ENCODE measurements at regions not wholly inside any gene's neighbourhood (a gene's known extent, or its start where the extent isn't known, plus 50 kb on each side); places are given as distances from the start of the nearest gene placed in this dataset.

DNA sequence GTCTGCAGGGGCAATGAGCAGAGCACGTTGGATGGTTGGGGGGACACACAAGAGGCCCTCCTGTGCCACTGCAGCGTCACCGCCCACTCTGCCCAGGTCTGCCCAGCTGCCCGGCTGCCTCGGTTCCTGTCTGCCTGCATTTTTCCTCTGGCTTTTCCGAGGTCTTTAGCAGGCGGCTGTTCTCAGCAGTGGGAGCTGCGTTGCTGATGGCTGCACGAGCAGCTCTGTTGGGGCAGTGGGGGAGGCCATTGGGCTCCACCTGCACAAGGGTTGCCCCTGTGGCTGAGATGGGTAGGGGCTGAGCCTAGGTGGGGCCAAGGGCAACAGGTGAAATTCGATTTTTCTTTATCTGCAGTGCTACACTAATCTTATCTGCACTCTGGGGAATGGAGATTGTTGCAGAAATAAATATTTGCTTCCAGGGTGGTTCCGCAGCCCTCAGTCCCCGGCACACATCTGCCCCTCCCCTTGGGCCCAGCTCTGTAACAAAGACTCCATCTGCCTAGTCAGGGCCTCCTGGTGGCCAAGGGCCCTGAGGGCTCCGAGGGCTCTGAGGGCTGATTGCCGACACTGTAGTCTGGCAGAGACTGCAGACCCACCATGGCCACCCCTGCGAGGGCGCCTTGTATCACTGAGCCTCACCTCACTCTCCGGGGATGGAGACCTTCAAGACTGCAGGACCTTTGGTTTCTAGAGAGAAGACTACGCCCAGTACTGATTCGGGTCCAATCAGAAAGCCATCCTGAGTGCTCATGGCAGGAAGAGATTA is 141.7 kb upstream of the SHH start:
- intact Hi-C loops (cut with micrococcal nuclease; ENCODE audit: unreplicated experiment), result no loop called here
- Histone ChIP-seq H3K9me3 (ENCODE audit: low read depth, low read length, poor library complexity, severe bottlenecking) (no peaks in the 10 kb centered on the region), H3K4me3 (ENCODE audit: low read depth, low read length, poor library complexity, severe bottlenecking) (no peak overlapping the region), H3K27me3 (replicated peaks; ENCODE audit: insufficient read depth, low read depth, low read length, poor library complexity) (peaks cover 57% of the 10 kb centered on the region), H3K36me3 (ENCODE audit: insufficient read depth, low read length, poor library complexity, severe bottlenecking) (no peaks in the 10 kb centered on the region), H3K4me1 (ENCODE audit: insufficient read depth, low read length, poor library complexity, severe bottlenecking) (no peaks in the 10 kb centered on the region), H3K27ac (ENCODE audit: low read depth, low read length, poor library complexity, severe bottlenecking) (no peak overlapping the region)
- BruUV-seq (replicated peaks), result no TSS peak
- DNase-seq (ENCODE audit: low spot score), result no peak
- POLR2A ChIA-PET (ENCODE audit: low non-redundant PET), result no interaction called here
- CTCF ChIA-PET, result no interaction called here
- TF ChIP-seq CTCF (conservative IDR thresholded peaks at IDR 0.05; ENCODE audit: low read depth, low read length), result no peak
- TF ChIP-seq EZH2 (IDR thresholded peaks at IDR 0.05; ENCODE audit: borderline replicate concordance, low read depth, low read length, poor library complexity, severe bottlenecking), result no peak

- H3K27me3 ChIP-seq (replicated peaks; ENCODE audit: insufficient read depth, low read depth, low read length, poor library complexity), result peaks cover 62% of the 10 kb centered on the region
- ChIA-PET POLR2A (ENCODE audit: low non-redundant PET) (no interaction called here), CTCF (no interaction called here)
- no peaks in the 10 kb centered on the region for H3K36me3 ChIP-seq (ENCODE audit: insufficient read depth, low read length, poor library complexity, severe bottlenecking)
- no peak overlapping the region for H3K27ac ChIP-seq (ENCODE audit: low read depth, low read length, poor library complexity, severe bottlenecking)
- intact Hi-C loops (cut with micrococcal nuclease; ENCODE audit: unreplicated experiment), result no loop called here
- no peaks in the 10 kb centered on the region for H3K9me3 ChIP-seq (ENCODE audit: low read depth, low read length, poor library complexity, severe bottlenecking)
- H3K4me3 ChIP-seq (ENCODE audit: low read depth, low read length, poor library complexity, severe bottlenecking), result no peak overlapping the region
- no peak for TF ChIP-seq CTCF (conservative IDR thresholded peaks at IDR 0.05; ENCODE audit: low read depth, low read length)
- TF ChIP-seq EZH2 (IDR thresholded peaks at IDR 0.05; ENCODE audit: borderline replicate concordance, low read depth, low read length, poor library complexity, severe bottlenecking), result no peak
- BruUV-seq (replicated peaks), result no TSS peak
- H3K4me1 ChIP-seq (ENCODE audit: insufficient read depth, low read length, poor library complexity, severe bottlenecking), result no peaks in the 10 kb centered on the region
- DNase-seq (ENCODE audit: low spot score), result no peak
Measured at GRCh38 chr7:155953501-155953778, 141.2 kb upstream of the SHH start.

GRCh38 chr7:155951554-155952158 is 139.4 kb upstream of the SHH start:
- Histone ChIP-seq H3K4me1 (ENCODE audit: insufficient read depth, low read length, poor library complexity, severe bottlenecking) (no peaks in the 10 kb centered on the region), H3K4me3 (ENCODE audit: low read depth, low read length, poor library complexity, severe bottlenecking) (no peak overlapping the region), H3K27ac (ENCODE audit: low read depth, low read length, poor library complexity, severe bottlenecking) (no peak overlapping the region), H3K27me3 (replicated peaks; ENCODE audit: insufficient read depth, low read depth, low read length, poor library complexity) (peaks cover 76% of the 10 kb centered on the region), H3K9me3 (ENCODE audit: low read depth, low read length, poor library complexity, severe bottlenecking) (no peaks in the 10 kb centered on the region), H3K36me3 (ENCODE audit: insufficient read depth, low read length, poor library complexity, severe bottlenecking) (no peaks in the 10 kb centered on the region)
- DNase-seq (ENCODE audit: low spot score), result no peak
- POLR2A ChIA-PET (ENCODE audit: low non-redundant PET), result no interaction called here
- CTCF ChIA-PET, result no interaction called here
- no TSS peak for BruUV-seq (replicated peaks)
- TF ChIP-seq CTCF (conservative IDR thresholded peaks at IDR 0.05; ENCODE audit: low read depth, low read length), result no peak
- no peak for TF ChIP-seq EZH2 (IDR thresholded peaks at IDR 0.05; ENCODE audit: borderline replicate concordance, low read depth, low read length, poor library complexity, severe bottlenecking)
- intact Hi-C loops (cut with micrococcal nuclease; ENCODE audit: unreplicated experiment), result no loop called here
